ENCODE measurements at regions not wholly inside any gene's neighbourhood (a gene's known extent, or its start where the extent isn't known, plus 50 kb on each side); places are given as distances from the start of the nearest gene placed in this dataset.

DNA sequence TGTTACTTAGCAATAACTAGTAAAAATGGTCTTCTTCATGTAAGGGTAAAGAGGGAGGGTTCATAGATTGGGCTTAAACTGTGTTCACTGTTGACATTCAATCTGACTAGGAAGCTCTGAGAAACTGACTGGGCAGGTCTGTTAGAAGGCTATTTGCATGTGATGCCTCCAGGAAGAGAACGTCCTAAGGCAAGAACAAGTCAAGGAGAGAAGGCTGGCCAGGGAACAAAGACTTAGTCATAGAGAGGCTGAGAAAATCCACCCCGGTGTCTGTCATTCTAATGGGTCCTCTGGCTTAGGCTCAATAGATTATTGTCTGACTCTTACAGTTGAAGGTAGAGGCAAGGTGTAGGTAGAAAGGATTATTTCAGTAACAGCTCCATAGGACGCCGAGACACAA lies 50.3 kb upstream of the CD44 start:
- TF ChIP-seq POLR2A (IDR thresholded peaks at IDR 0.05) (no peak), POLR2AphosphoS5 (IDR thresholded peaks at IDR 0.05) (no peak)
- TF ChIP-seq, protein P1, sequence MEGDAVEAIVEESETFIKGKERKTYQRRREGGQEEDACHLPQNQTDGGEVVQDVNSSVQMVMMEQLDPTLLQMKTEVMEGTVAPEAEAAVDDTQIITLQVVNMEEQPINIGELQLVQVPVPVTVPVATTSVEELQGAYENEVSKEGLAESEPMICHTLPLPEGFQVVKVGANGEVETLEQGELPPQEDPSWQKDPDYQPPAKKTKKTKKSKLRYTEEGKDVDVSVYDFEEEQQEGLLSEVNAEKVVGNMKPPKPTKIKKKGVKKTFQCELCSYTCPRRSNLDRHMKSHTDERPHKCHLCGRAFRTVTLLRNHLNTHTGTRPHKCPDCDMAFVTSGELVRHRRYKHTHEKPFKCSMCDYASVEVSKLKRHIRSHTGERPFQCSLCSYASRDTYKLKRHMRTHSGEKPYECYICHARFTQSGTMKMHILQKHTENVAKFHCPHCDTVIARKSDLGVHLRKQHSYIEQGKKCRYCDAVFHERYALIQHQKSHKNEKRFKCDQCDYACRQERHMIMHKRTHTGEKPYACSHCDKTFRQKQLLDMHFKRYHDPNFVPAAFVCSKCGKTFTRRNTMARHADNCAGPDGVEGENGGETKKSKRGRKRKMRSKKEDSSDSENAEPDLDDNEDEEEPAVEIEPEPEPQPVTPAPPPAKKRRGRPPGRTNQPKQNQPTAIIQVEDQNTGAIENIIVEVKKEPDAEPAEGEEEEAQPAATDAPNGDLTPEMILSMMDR (IDR thresholded peaks at IDR 0.05 in 8 of 11, conservative IDR thresholded peaks at IDR 0.05 in 3 of 11): no peak
- 84 to 90% (median 86%) methylated on average over 4 of the region's 4 CpGs for WGBS, 5 donors
- H3K27me3 ChIP-seq (replicated peaks in 1 of 7): no peaks in the 10 kb centered on the region
- peak overlapping the region in 1 of 8 donors; percentile 31 for H3K27ac ChIP-seq
- H3K36me3 ChIP-seq: no peaks in the 10 kb centered on the region
- H3K9me3 ChIP-seq: no peaks in the 10 kb centered on the region
- intact Hi-C loops (cut with DNase I; ENCODE audit: low total_unique reads): no loop called here
- no peak for DNase-seq
- peaks cover 19 to 60% (median 45%) of the 10 kb centered on the region in 6 donors for H3K4me1 ChIP-seq
- H3K4me3 ChIP-seq: no peak overlapping the region

Data from spleen (tissue), 11 donors.